ENCODE measurements at regions not wholly inside any gene's neighbourhood (a gene's known extent, or its start where the extent isn't known, plus 50 kb on each side); places are given as distances from the start of the nearest gene placed in this dataset.

DNA sequence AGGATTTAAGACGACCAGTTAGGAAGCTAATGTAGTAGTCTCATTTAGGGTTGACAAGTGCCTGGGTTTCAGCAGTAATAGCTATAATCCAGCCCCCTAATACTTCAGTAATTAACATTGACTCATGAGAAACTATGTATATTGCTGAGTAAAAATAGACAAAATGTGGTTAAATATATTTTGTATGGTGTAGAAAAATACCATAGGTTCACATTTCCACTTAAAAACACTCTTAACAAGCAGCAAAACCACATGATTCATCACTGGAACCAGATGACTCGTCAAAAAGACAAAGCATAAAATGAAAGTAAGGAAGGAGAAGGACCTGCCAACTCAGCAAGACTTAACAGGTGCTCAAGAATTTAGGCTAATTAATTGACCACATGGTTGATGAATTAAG lies 288.9 kb downstream of the EFHB start:
- peaks cover 2% of the 10 kb centered on the region for H3K36me3 Mint-ChIP-seq
- peaks cover 2% of the 10 kb centered on the region for H3K27me3 Mint-ChIP-seq
- H3K4me1 Mint-ChIP-seq, result peaks cover 6 to 14% (median 9%) of the 10 kb centered on the region in 3 donors
- peaks cover 5 to 9% (median 5%) of the 10 kb centered on the region in 3 donors for H3K9me3 Mint-ChIP-seq
- no peak overlapping the region for H3K4me3 Mint-ChIP-seq
- H3K27ac Mint-ChIP-seq, result no peak overlapping the region

DNA sequence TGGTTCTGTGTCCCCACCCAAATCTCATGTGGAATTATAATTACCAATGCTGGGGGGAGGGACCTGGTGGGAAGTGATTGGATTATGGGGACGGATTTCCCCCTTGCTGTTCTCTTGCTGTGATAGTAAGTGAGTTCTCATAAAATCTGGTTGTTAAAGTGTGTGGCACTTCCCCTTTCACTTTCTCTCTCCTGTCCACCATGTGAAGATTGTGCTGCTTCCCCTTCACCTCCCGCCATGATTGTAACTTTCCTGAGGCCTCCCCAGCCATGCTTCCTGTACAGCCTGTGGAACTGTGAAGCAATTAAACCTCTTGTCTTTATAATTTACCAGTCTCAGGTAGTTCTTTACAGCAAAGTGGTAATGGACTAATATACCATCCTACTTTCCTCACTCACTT lies 289.6 kb downstream of the EFHB start:
- H3K9me3 Mint-ChIP-seq, result peaks cover 3 to 9% (median 5%) of the 10 kb centered on the region in 3 donors
- peak overlapping the region in 2 of 3 donors; percentile 7 to 79 for H3K27ac Mint-ChIP-seq
- H3K4me3 Mint-ChIP-seq, result peak overlapping the region in 2 of 4 donors; percentile 37 to 69
- peaks cover 2% of the 10 kb centered on the region for H3K36me3 Mint-ChIP-seq
- H3K4me1 Mint-ChIP-seq, result peaks cover 6 to 14% (median 9%) of the 10 kb centered on the region in 3 donors
- peaks cover 2% of the 10 kb centered on the region for H3K27me3 Mint-ChIP-seq

DNA sequence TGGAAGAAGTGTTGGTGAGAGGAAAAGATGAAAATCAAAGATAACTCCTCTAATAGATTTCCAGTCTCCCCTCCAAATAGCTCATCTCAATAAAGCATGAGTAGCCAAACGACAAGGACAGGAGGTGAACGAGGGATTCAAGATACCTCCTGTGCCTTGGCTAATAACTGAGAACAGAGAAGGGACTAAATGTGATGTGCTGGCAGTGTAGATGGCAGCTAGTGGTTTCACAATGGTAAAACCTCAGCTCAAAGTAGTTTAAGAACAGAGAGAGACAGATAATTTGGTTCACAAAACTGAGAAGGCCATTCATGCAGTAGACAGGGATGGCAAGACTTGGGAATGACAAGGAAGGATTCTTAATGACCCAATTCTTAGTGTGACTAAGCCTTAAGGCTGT lies 292.6 kb downstream of the EFHB start:
- peaks cover 5 to 11% (median 5%) of the 10 kb centered on the region in 3 donors for H3K9me3 Mint-ChIP-seq
- peaks cover 3% of the 10 kb centered on the region for H3K36me3 Mint-ChIP-seq
- no peak overlapping the region for H3K27ac Mint-ChIP-seq
- H3K27me3 Mint-ChIP-seq, result peaks cover 2% of the 10 kb centered on the region
- H3K4me1 Mint-ChIP-seq, result peaks cover 6 to 14% (median 9%) of the 10 kb centered on the region in 3 donors
- no peak overlapping the region for H3K4me3 Mint-ChIP-seq

DNA sequence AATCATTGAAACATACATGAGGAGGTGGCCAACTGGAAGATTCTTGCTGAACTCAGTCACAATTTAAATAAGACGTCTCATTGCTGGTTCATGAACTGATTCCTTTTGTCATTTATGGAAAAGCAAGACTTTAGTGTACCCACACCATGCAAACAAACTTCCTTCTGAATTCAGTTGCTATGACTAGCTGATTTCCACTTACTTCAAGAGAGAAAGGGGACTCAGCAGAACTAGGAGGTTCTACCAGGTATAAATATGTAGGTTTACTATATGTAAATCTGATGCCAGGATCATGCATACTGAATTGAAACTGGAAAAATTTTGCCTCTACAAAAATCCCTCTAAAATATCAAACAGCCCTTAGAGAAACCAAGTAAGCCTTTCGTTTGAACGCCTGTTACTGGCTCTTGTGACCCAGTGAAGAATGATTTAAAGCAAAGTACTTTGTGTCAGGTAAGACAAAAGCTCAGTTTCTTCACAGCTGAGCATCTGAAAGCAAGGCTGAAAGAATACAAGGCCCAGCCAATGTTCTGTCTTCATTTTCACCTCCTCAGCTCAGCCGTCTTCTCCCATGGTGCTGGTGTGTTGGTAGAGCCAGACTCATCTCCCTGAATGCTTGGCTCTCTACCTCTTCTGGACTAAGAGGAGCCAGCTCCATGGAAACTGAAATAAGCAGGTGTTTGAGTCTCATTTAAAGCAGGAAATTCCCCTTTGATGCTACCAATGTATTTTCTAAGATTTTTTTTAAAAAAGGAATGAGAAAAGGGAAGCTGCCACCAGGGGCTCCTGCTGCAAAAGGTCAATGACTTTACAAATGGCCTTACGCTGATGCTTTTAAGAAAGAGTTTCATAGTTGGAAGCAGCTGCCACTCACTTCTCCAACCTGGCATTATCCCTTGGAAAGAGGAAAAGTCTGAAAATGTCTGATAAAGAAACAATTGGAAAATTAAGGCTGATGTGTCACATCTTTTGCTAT lies 301.6 kb downstream of the EFHB start:
- Mint-ChIP-seq H3K4me3 (peak overlapping the region in 1 of 4 donors; percentile 65), H3K4me1 (peaks cover 3 to 8% (median 3%) of the 10 kb centered on the region in 3 donors), H3K36me3 (peaks cover 2% of the 10 kb centered on the region), H3K9me3 (peaks cover 0 to 8% (median 0%) of the 10 kb centered on the region in 3 donors), H3K27me3 (peaks cover 3% of the 10 kb centered on the region), H3K27ac (no peak overlapping the region)

DNA sequence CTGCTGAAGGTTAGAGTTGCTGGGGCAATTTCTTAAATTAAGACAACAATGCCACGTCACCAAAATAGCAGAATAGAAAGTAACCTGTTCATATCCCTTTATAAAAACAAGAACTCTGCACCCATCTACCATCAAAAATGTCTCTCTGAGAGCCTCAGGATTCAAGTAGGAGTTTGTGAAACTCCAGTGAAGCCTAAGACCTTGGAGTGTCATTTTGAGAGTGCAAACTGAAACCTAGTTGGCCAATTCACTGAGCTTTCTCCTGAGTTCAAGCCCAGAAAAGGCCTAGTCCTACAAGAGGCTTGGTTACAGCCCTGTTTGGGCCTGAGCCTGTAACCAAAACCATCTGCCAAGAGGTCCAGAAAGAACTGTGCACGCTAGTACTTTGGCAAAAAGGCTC lies 335.1 kb downstream of the EFHB start:
- H3K27ac Mint-ChIP-seq, result peak overlapping the region in 1 of 3 donors; percentile 41
- H3K4me1 Mint-ChIP-seq, result peaks cover 19 to 28% (median 26%) of the 10 kb centered on the region in 3 donors
- H3K4me3 Mint-ChIP-seq, result peak overlapping the region in 1 of 4 donors; percentile 36
- no peaks in the 10 kb centered on the region for H3K27me3 Mint-ChIP-seq
- peaks cover 0 to 5% (median 3%) of the 10 kb centered on the region in 3 donors for H3K9me3 Mint-ChIP-seq
- peaks cover 2% of the 10 kb centered on the region for H3K36me3 Mint-ChIP-seq

DNA sequence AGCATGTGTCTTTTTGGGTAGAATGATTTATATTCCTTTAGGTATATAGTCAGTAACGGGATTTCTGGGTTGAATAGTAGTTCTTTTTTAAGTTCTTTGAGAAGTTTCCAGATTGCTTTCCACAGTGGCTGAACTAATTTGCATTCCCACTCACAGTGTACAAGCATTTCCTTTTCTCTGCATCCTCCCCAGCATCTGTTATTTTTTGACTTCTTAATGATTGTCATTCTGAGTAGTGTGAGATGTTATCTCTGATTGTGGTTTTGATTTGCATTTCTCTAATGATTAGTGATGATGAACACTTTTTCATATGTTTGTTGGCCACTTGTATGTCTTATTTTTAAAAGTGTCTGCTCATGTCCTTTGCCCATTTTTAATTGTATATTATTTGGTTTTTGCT lies 337.6 kb downstream of the EFHB start:
- Mint-ChIP-seq H3K4me1 (peaks cover 19 to 28% (median 26%) of the 10 kb centered on the region in 3 donors), H3K27me3 (no peaks in the 10 kb centered on the region), H3K4me3 (peak overlapping the region in 2 of 4 donors; percentile 29 to 51), H3K36me3 (peaks cover 2% of the 10 kb centered on the region), H3K9me3 (peaks cover 0 to 6% (median 5%) of the 10 kb centered on the region in 3 donors), H3K27ac (no peak overlapping the region)

DNA sequence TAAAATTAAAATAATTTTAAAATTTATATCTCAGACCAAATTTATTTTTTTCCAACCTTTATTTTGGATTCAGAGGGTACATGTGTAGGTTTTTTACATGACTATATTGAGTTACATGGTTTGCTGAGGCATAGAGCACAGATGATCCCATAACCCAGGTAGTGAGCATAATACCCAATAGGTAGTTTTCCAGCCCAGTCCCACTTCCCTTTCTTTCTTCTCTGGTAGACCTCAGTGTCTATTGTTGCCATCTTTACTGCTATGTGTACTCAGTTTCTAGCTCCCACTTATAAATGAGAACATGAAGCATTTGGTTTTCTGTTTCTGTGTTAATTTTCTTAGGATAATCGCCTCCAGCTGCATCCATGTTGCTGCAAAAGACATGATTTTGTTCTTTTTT lies 338.1 kb downstream of the EFHB start:
- Mint-ChIP-seq H3K36me3 (peaks cover 2% of the 10 kb centered on the region), H3K9me3 (peaks cover 0 to 6% (median 5%) of the 10 kb centered on the region in 3 donors), H3K27ac (no peak overlapping the region), H3K4me3 (peak overlapping the region in 2 of 4 donors; percentile 29 to 51), H3K4me1 (peaks cover 19 to 28% (median 26%) of the 10 kb centered on the region in 3 donors), H3K27me3 (no peaks in the 10 kb centered on the region)

Data from IgD-negative memory B cell (primary cell).